ENCODE measurements at regions not wholly inside any gene's neighbourhood (a gene's known extent, or its start where the extent isn't known, plus 50 kb on each side); places are given as distances from the start of the nearest gene placed in this dataset.
"Not testable (repeated sequence)": the region's sequence is repeated elsewhere in the genome, so short reads cannot be mapped to it uniquely, and the experiment has no call there.

DNA sequence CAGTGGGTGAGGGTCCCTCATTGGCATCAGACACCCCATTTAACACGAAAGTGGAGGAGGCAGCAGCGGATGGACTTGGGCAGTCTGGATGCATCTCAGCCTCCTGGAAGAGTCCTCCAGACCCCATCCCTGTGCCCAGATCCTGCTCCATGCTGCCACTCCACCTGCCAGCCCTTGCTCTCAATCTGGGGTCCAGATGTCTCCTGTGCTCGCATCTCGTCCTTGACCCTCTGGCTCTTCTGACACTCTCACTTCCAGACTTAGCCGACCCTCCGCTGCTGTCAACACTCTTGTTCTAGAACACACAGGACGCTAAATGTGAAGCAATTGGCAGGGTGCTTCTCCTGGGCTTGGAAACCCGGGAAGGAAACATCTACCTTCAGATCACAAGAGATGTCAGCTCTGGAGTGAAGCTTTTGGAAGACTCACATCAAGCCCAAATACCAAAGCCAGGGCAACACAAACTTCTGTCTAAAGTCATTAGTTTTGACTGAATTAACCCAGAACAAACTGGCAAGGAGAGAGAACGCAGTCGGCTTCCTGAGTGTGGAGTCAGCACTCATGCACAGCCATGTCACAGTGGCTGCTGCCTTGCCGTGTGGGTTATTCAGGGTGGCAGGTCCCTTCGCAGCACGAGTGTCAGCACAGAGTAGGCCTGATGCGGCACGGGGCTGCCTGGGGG is 379.1 kb downstream of the TCERG1L start:
- no peak for DNase-seq

DNA sequence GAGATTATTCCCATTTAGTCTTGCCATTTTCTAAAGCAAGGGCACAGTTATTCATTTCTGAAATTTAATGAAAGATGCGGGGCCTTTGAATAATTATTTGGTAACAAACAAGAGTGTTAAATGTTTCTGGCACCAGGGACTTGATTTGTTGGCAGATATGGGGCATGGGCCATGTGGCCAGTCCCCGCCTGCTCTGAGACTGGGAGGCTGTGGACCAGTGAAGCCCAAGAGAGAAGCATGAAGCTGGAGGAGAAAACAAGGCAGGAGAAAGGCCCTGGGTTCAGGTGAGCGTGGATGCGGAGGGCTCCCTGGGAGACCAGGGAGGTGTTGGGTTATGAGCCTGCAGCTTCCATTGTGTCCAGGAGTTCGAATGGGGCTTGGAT is 378.5 kb downstream of the TCERG1L start:
- DNase-seq: no peak

DNA sequence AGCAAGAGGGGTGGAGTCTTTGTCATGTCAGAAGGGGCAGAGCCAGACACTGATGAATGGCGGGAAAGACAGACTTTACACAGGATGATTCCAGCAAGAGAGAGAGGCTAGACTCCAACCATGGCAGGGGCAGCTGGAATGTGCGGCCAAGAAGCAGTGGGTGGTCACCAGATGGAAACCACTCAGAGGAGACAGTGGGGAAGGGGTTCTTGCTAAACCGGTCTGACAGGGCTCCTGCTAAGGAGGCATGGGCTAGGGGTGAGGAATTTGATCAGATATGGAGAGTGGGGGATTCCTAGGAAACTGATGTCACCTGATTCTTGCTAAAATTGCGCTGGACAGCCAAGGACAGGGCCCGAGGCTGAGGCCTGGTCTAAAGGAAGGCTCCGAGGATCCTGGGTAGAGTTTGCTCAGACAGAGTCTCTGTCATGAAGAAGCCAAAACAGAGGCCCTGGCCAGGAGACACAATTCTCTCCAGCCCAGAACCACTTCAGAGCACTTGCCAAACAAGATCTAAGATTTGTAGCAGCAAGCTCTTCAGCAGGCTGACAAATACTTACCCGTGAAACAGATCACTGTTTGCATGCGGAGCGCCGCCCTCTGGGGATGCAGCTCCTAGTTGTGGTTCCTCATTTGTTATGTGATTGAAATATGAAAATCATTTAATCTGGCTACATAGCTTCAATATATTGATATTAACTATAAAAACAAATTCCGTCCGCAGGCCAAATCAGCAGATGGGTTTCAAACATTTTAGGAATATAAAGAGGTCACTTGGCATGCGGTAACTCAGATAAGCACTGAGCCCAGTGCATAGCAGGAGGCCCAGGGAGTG is 377.0 kb downstream of the TCERG1L start:
- DNase-seq: no peak

DNA sequence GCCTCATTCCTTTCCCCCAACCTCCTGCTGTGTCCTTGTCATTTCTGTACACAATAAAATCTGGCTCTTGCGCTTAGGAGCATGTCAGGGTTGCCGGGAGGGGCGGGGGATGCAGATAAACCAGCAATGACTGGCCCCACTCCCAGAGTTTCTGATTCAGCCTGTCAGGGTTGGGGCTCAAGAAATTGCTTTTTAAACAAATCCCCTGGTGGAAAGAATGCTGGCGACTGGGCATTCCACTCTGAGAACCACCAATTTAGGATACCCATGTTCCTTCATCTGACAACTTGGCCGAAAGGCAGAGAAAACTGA is 376.4 kb downstream of the TCERG1L start:
- DNase-seq: no peak

DNA sequence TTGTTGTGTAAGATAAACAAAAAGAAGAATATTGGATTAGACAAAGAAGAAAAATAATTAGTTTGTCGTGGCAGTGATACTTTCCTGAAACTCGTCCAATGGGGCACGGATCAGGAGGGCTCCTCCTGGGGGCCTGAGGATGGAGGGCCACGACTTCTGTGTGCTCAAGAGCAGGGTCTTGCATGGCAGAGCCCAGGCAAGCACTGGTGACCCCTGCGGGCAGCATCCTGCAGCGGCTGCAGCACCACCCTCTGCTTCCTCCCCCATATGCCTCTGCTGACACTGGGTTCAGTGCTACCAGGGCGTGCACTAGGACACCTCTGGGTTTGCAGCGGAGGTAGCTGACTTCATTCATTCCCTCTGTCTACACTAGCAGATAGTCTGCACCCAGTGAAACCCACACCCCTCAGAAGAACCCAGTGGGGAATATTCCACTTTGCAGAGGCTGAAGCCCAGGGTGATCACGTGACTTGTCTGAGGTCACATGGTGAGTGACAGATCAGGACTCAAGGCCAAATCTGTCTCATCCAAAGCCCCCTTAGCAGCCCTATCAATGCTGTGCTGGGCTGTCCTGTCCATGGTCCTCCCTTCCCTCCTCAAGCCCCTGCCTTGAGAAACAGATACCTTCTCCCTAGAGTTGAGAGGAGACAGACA is 375.5 kb downstream of the TCERG1L start:
- no peak for DNase-seq

DNA sequence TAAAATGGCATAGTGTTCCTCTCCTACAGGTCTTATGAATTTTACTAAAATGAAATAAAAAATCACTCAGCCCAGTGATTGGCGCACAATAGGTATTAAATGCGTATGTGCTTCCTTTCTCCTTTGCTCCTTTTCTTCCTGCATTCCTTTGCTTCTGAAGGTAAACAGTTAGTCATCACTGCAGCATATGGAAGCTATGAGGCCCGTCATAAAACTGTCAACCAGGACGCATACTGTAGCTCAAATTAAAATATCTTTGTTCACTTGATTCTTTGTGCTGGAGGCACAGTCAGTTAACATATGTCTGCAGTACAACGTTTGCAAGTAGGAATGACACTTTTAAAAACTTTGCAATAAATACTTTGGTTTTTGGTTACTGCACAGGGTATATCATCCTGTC is 374.7 kb downstream of the TCERG1L start:
- DNase-seq: no peak

DNA sequence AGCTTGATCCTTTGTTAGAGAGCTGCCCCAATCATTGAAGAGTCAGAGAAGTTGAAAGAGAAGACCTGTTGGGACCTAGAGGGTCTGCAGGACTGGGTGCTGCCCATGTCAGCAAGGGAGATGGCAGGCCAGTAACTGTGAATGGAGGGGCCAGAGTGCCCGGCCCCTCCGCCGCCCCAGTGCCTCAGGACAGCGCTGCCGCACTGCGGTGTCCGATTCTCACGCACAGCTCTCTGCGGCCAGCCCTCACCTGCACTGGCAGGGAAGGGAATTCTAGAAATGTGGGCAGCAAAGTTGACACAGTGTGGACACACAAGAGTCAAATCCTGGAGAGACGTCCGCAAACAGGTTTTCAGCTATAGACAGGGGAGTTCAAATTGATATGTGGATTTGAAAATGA is 373.5 kb downstream of the TCERG1L start:
- DNase-seq: no peak

DNA sequence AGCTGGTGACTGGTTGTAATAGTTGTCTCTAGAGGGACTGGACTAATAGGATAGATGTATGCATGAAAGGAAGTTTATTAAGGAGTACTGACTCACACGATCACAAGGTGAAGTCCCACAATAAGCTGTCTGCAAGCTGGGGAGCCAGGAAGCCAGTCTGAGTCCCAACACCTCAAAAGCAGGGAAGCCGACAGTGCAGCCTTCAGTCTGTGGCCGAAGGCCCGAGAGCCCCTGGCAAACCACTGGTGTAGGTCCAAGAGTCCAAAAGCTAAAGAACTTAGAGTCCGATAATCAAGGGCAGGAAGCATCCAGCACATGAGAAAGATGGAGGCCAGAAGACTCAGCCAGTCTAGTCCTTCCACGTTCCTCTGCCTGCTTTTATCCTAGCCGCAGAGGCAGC is 372.6 kb downstream of the TCERG1L start:
- not testable (repeated sequence) for DNase-seq

DNA sequence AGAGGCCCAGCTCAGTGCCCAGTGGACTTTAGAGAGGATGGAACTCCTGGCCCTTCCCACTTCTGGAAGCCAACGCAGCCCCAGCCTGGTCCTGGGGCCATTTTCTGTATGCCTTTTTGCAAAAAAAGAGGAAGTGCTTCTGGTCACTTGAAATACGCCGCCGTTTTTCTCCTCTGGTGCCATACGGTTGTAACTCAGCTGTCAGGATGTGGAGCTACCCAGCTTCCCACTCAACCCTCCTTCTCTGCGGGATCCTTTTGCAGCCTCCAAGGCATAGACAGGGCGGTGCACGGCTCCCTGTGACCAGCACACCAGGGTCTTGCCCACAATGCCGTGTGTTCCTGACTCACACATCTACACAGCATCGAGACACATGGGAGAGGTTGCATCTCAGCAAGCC is 369.6 kb downstream of the TCERG1L start:
- no peak for DNase-seq

DNA sequence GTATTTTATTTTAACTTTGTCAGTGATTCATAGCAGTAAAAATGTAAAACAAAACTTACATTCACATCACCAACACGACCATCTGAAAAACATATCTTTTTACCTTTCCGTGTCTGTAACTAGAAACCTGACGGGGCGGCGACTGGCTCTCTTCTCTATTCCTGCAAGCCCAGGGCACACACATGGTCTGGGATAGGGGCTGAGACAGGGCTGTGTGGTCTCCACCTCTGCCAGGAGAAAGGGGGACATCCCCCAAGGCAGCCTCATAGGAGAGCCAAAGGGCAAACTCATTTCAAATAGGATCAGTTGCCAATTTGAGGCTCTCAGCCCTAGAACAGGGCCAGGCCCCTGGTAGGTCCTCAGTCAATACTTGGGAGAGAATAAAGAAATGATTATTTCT is 359.4 kb downstream of the TCERG1L start:
- no peak for DNase-seq

DNA sequence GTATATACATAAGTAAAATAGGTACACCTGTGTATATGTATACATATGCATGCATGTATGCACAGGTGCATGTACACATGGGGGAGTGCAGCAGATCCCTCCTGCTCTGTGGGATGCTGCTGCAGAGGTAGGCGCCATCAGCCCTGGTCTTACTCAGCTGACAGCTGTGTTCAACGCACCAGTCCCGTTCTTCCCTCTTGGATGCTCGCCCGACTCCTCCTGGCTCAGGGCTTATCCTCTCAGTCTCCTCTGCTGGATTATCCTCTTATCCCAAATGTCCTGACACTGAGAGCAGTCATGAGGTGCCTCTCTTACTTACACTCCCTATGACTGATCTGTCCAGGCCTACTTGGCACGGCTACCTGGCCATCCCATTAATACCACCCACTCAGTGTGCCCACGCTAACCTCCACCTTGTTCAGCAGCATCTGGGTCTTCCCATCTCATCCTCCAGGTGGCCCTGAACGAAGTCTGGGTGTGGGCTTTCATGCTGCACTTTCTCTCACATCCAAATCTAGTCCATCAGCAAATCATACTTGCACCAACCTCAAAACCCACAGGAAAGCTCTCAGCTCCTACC is 357.1 kb downstream of the TCERG1L start:
- DNase-seq: no peak

DNA sequence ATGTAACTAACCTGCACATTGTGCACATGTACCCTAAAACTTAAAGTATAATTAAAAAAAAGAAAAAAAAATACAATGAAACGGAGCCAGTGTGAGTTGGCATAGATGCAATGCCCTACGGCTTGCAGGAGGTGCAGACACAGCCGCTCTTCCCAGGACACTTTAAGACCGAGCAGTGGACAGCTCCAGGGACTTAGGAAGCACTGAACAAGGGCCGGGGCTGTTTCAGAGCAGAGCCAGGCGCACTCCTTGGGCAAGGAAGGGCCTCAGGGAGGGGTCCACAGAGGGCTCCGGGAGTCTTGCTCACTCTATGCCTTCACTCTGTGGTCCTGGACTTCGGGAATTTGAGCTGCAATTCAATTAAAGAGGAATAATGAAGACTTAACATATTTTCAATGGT is 355.3 kb downstream of the TCERG1L start:
- DNase-seq: no peak

DNA sequence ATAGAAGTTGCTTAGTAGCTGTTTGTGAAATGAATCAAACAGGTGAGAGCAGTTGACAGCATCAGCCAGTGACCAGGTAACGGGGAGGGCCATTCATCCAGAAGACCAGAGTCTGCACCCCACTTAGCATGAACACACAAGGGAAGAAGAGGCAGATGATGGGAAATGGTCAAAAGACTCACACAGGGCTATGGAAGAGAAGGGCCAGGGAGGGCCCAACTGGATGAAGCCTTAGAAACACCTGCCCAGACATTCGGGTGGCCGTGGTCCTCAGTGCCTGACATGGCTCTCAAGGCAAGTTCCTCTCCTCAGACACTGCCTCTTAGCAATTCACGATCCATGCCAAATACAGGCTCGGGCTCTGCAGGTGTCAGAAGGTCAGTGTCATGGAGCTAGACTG is 354.1 kb downstream of the TCERG1L start:
- no peak for DNase-seq

DNA sequence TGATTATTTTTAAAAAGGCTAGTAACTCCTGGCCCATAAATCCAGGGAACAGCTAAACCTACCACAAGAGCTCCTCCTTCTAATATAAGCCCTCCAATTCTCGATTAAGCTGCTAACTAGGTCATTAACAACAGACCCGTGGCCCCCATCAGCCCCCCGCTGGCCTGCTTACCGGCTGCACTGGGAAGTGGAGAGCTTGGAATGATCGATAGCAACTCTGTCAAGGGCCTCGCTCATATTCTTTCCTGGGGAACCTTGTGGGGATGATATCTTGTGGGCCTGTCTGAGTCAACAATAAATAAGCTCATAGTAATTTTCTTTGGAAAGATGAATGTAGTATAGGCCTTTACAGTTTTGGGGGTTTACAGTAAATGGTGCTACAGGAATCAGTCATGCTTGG is 353.5 kb downstream of the TCERG1L start:
- DNase-seq: no peak

DNA sequence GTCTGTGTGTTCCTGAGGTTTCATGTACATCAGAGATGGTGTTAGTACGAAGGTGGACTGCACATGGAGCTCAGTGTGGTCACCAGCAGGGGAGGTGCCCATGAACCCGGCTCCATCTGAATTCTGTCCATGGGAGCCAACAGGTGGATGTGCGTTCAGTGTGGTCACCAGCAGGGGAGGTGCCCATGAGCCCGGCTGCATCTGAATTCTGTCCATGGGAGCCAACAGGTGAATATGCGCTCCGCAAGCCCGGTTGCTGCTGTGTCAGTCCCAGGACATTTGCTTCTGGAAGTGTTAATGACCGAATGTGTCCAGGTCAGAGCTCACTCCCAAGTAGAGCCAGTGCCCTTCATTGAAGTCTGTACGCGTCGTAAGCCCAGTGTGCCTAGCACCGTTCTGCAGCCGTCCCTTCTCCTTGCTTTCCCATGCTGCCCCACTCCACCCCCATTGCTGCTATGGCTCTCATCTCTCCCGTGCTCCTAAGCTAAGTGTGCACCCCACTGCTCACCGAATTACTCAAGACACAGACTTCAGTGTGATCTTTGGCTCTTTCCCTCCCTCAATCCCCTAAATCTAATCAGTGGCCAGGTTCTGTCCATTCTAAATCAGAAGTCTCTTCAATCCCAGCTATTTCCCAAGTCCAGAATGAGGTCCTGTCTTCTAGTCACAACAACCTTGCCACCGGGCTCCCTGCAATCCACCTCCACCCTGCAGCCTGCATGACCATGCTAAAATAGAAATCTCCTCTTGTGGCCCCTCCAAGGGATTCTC is 352.4 kb downstream of the TCERG1L start:
- no peak for DNase-seq

DNA sequence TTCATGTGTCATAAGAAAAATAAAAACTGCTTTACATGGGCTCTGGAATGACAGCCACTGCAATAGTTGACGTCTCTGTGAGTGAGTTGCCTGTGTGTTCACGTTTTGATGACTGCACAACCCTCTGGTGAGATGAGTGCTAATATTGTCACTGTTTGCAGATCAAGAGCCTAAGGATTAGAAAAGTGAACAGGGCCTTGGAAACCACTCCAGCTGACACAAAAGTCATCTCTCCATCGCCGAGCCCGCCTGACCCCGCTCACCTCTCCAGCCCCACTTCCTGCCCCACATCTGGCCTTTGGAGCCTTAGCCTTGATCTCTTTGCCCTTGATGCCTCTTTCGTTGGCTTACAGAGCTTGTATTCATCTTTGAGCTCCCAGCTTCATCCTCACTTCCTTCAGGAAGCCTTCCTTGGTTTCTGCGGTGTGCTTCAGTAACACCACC is 351.7 kb downstream of the TCERG1L start:
- DNase-seq: no peak

DNA sequence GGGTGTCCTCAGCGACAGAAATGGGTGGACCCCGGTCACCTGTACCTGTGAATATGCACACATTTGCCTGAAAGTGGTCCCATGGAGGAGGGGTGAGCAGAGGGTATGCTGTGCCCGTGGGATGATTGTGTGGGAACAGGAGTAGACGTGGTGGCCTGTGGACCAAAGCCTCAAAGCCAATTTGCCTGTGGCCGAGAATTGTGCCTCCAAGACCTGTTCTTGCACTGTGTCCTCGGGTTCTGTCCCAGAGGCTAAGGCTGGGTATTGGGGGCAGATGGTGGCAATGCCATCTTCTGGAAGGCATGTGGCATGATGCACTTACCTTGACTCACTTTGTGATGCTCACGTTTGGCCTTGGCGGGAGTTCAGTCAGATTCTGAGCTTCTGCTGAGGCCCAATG is 351.0 kb downstream of the TCERG1L start:
- no peak for DNase-seq

DNA sequence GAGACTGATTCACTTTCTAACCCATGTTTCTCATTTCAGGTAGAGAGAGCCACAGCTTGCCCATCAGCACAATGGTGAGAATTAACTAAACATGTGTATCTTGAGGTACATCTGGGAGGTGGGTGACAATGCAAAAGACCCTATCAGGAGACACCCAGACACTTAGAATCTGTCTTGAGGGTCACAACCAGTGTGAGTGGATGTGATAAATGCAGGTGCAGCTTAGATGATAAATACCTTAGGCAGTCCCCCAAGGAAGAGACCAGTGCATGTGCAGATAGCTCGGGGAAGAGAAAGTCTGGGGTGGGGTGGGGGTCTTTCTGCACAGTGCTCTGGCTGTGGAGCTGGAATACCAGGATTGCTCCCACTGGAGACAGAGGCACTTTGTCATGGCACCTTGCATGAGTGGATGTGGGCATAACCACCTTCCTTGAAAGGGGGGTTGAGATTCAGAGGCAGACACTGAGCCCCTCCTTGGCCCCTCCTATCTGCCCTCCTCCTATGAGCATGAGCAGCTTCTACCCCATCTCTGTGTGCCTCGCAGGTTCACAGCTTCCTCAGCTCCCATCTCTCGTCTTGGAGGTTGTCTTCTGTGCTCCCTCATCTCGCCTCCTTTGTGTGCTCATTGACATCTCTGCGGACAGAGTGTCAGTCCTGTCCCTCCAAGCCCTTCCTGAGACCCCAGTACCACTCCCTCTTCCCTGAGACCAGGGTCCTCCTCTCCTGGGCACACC is 349.8 kb downstream of the TCERG1L start:
- DNase-seq: no peak

DNA sequence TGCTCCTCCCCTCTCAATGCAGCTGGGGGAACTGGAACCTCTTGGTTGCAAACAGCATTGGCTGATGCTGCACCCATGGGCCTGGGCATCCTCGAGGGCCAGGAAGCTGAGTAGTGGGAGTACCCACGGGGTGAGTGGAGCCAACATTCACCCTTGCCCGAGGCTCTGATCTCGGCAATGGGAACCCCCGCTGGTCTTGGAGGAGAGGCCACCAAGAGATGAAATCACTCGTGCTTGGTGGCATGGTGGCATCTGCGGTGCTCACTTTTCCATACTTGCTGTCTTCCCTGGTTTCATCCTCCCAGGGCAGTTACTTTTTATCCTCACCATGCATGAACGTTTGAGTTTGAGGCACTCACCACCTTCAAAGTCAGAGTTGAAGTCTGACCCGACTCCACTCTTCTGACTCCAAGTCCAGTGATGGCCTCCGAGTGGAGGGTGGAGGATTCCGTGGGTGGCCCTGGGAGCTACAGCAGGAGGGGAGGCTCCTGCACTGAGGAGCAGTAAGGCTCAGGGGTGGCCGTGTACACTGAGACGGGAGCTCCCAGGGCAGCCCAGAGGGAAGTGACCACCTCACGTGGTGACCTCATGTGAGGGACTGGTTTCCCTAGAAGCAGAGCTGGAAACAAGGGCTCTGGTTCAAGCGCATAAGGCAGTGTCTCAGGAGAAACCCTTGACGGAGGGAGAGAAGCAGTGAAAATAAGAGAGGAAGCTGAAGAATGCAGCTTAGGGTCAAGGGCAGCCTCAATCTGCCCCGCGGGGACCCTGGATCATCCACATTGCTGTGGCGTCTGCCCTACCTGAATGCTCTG is 349.1 kb downstream of the TCERG1L start:
- no peak for DNase-seq

DNA sequence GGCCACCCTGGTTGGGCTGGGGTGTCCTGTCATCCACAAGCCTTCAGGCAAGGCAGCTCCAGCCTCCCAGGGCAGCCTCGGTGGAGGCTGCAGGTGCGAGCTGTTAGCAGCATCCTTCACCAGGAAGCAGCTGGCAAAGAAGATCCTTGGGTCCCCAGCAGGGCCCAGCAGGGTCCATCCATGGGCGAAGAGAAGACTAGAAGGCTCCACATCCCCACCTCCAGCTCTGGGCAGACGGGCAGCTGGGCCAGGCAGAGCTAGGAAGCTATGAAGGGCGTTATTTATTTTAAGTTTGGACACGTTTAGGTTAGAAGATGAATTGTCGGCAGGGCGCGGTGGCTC is 348.5 kb downstream of the TCERG1L start:
- DNase-seq: no peak
